Stimulated activated CD8-positive, alpha-beta memory T cell treated with anti-CD3 and anti-CD28 coated beads, Interleukin-4, amount 100 ng/mL, for 24 hours (primary cell): ENCODE measurements at regions not wholly inside any gene's neighbourhood (a gene's known extent, or its start where the extent isn't known, plus 50 kb on each side); places are given as distances from the start of the nearest gene placed in this dataset.

ENCODE experiments used
- DNase-seq: peaks from one replicate; pipeline ENCODE4 v3.0.0-alpha.2; 2020; ENCODE audit warnings: low read depth

DNA sequence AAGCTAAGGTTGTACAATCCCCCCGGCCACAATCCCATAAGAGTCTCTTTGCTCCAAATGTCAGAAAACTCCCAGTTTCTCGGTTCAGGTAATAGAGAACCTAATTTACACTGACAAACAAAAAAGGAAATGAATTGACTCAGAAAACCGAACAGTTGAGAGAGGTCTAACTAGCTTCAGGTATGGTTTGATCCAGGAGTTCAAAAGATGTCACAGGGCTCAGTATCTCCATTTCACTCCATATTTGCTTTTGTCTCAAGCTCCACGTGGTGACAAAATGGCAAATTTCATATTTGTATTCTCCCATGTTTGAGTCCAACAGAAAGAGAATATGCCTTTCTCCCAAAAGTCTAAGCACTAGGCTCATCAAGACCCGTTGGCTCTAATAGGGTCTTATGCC lies 117.4 kb downstream of the AXIN2 start:
- DNase-seq = no peak

DNA sequence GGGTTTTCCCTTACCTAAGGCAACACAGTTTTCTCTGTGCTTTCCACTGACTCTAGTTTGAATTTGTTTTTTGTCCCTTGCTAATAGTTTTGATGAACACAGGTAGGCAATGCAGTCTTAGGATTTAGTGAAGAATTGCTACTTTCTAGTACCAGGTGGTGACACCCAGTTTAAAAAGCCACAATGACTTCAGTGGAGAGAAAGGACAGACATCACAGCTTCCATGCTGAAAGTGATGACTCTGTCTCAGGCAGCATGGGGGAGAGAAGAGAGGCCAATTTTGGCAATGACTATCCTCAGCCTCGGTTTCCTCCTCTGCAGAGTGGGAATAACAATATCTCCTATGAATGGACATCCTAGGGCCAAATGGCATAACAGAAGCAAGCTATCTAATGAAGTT lies 118.8 kb downstream of the AXIN2 start:
- DNase-seq = no peak

DNA sequence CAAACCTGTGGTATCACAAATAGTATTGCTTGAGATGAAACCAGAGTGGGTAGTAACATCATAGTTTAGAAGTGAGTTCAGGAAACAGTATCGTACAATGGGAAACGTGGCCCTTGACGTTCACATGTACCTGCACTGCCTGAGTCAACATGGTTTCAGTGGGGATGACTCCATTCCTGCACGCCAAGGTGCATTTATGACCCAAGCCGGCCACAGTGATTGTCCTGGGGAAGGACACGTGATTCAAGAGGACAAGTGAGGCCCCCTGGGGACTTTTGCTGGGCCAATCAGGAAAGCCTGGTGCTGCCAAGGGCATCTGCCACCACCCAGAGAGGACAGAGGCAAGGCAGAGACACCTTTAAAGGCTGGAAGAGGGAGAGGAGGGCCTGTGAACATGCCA lies 119.2 kb downstream of the AXIN2 start:
- no peak for DNase-seq

DNA sequence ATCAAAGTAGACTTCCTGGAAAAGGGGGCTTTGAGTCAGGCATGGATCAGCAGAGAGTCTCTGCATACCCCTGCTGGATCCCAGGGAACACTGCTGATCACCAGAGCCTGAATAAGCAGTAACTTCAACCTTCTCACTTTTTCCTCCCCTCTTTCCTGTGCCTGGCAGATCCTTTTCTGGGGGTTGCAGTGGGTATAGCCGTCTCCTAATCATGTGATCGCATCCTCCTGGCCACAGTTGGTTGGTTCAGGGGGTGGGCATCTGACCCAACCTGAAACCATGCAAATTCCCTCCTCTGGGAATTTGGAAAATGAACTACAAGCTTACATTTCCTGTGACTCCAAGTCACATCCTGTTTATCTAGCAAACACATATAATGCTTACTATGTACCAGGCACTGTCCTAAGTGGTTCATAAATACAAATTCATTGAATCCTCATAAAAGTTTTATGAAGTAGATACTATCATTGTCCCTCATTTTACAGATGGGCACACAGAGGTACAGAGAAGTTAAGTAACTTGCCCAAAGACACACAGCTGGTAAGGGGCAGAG lies 120.3 kb downstream of the AXIN2 start:
- no peak for DNase-seq

- no peak for DNase-seq
These were observed 122.6 kb downstream of the AXIN2 start for GRCh38 chr17:65438708-65439294.

GRCh38 chr17:65438173-65438572 lies 123.3 kb downstream of the AXIN2 start:
- DNase-seq = no peak

DNA sequence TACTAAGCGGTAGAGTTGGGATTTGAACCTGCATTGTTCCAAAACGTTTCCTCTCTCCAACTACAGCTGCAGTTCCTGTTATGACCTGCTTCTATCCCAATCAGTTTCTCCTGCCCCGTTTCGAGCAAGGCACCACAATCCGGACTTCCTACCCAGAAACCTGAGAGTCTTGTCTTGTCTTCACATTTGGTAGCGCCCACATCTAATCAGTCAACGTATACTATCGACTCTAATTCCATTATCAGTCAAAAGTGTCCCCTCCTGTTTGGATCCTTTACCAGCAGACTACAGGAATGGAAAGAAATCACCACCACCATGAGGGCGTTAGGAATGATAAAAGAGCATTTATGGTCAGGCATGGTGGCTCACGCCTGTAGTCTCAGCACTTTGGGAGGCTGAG lies 124.6 kb downstream of the AXIN2 start:
- no peak for DNase-seq

DNA sequence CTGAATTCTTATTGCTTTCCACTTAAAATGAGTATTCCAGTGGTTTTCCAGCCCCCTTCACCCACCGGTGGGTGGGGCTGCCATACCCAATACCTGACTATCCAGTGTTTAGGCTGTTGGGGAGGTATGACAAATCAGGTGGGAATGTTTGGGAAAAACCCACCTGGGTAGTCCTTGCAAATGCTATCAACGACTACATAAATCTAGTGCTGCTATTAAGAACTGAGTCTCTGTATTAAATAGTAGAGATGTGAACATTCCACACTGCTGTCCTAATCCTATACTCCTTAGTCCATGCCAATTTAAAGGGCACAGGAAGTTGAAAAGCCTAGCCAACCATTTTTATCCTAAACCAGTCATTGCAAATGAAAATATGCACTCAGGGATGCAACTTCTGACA lies 126.6 kb downstream of the AXIN2 start:
- DNase-seq = no peak

- no peak for DNase-seq
These were observed 127.2 kb downstream of the AXIN2 start for GRCh38 chr17:65434251-65434650.

- DNase-seq = no peak
These were observed 127.9 kb downstream of the AXIN2 start for GRCh38 chr17:65433592-65433991.

GRCh38 chr17:65433157-65433556 lies 128.3 kb downstream of the AXIN2 start:
- no peak for DNase-seq

DNA sequence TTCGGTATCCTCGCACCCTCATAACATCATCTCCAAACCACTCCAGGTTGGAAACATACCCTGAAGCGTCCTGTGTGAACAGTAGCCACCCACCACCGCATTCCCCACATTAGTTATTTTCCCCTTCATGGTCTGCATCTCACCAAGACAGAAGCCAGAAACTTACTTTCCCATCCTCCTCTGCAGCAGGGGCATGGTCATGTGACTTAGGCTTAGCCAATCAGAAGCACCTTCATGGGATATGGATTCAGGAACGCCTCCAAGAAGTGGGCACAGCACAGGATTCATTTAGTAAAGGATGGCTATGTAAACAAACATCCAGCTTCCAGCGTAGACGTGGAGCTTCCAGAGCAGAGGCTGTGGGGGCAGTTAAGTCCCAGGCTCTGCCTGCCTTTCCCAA lies 130.3 kb downstream of the AXIN2 start:
- no peak for DNase-seq

GRCh38 chr17:65430209-65430833 lies 131.1 kb downstream of the AXIN2 start:
- DNase-seq = no peak

DNA sequence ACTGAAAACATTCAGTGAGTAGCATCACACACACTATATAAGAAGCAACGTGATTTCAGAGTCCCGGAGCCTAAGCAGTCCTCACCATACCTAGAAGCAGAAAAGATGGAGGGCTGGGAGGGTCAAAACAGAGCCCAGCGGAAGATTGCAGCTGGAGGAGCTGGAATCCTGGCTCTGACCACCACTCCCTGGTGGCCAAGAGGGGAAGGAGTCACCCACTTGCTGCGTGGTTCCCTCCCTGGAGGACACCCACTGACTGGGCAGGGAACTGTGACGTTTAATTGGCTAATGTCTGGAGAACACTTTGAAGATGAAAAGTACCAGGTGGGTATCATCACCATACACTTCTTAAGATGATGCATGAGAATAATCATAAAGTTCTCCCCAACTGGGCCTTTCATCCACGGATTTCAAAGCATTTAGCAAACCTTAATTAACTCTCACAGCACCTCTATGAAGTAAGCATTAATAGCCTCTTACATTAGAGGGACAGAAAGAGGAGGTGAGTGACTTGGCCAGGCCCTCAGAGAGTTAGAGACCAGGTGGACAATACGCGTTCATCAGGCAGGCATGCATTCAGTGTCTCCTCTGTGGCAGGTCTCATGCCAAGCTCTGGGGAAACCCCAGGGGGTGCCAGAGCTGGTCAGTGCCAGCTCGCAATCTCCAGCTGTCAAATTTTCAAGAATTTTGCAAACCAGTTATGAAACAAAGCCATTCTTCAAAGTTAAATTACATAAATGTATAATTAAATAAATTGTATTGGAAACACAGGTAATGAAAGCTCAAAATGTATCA lies 137.9 kb downstream of the AXIN2 start:
- DNase-seq = no peak

GRCh38 chr17:65418622-65419021 lies 142.8 kb downstream of the AXIN2 start:
- DNase-seq = no peak

DNA sequence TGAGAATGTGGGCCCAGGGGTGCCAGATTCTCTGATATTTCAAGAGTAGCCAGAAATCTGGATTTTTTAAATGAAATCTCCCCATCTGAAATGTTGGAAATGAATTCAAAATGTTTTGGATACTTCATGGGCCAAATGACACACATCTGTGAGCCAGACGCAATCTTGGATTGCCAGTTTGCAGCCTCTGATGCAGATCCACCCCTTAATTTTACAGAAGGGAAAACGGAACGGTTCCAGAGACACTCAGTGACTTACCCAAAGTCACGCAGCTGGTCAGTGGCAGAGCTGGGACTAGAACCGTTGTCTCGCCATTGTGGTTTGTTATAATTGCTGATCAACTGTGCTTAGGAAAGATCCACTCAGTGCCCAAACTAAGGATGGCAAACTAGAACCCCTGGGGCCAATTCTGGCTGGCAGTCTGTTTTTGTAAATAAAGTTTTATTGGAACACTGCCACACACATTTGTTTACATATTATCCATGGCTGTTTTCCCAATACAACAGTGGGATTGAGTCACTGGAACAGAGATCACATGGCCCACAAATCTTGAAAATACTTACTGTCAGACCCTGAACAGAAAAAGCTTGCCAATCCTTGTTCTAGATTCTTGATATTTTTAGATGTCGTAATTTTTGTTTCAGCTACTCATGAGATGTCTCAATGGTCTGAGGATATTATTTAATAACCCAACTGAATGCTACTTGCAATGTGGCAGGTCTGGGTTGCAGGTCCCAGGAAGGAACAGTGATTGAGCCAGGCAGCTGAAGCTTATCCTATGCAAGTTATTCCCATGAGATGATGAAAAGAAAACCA lies 143.8 kb downstream of the AXIN2 start:
- DNase-seq = no peak

GRCh38 chr17:65415991-65416390 lies 145.5 kb downstream of the AXIN2 start:
- DNase-seq = no peak

- DNase-seq = no peak
These were observed 148.1 kb downstream of the AXIN2 start for GRCh38 chr17:65413390-65413789.

DNA sequence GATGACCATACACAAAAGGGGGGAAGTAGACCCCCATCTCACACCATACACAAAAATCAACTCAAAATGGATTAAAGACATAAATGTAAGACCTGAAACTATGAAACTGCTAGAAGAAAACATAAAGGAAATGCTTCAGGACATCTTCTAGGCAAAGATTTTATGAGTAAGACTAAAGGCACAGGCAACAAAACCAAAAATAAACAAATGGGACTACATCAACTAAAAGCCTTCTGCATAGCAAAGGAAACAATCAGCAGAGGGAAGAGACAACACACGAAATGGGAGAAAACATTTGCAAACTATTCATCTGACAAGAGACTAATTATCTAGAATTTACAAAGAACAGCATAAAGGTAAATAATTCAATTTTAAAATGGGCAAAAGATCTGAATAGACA lies 152.1 kb downstream of the AXIN2 start:
- DNase-seq = no peak

- DNase-seq = no peak
These were observed 153.4 kb downstream of the AXIN2 start for GRCh38 chr17:65408050-65408449.

DNA sequence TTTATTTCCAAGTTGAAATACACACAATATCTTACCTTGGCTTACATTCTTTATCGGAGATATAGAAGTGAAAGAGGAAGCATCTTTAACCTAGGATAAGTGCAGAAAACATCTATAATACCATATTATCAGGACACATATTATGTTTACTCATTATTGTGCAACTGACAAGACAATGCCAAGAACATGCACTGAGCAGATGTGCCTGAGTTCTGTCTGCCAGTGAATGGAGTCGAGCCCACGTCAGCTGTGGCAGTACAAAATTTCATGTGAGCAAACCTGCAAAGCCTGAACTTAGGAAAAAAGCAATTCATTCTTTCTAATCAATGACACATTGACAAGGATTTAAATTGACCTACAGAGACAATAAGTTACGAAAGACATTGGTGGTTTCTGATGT lies 154.4 kb downstream of the AXIN2 start:
- no peak for DNase-seq

DNA sequence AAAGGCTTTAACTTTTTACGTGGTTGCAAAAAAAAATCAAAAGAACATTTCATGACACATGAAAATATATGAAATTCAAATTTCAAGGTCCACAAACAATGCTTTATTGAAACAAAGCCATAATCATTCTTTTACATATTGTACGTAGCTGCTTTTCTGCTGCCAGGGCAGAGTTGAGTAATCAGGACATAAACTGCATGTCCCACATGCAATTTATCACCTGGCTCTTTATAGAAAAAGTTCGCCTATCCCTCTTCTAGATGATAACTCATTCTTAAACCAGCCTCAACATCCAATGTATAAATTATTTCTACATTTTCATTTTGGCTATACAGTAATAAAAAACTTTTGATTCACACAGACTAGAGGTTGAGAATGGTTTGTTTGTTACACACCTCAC lies 154.9 kb downstream of the AXIN2 start:
- no peak for DNase-seq
